Parathyroid adenoma (tissue), 2 donors: ENCODE measurements at regions not wholly inside any gene's neighbourhood (a gene's known extent, or its start where the extent isn't known, plus 50 kb on each side); places are given as distances from the start of the nearest gene placed in this dataset.

Experiments
- H2AFZ ChIP-seq: fragments of 300-600 bp; sonication (generic); one replicate; pipeline ENCODE4 v1.7.0; 2017; ENCODE audit warnings: antibody characterized with exemption, mild to moderate bottlenecking
- H3K27ac ChIP-seq: fragments of 300-600 bp; sonication (generic); one replicate; pipeline ENCODE4 v1.7.0; 2017
- H3K27me3 ChIP-seq: fragments of 300-600 bp; sonication (generic); one replicate; pipeline ENCODE4 v1.7.0; 2017; ENCODE audit warnings: low read length; ENCODE audit not compliant: control insufficient read depth, insufficient read depth
- H3K36me3 ChIP-seq: fragments of 300-600 bp; sonication (generic); one replicate; pipeline ENCODE4 v1.7.0; 2017; ENCODE audit warnings: low read length; ENCODE audit not compliant: control insufficient read depth, insufficient read depth
- H3K4me1 ChIP-seq: fragments of 300-600 bp; sonication (generic); one replicate; pipeline ENCODE4 v1.7.0; 2017; ENCODE audit warnings: control low read depth
- H3K4me2 ChIP-seq: fragments of 300-600 bp; sonication (generic); one replicate; pipeline ENCODE4 v1.7.0; 2017; ENCODE audit warnings: low read length
- H3K4me3 ChIP-seq: fragments of 300-600 bp; sonication (generic); one replicate; pipeline ENCODE4 v1.7.0; 2017; ENCODE audit warnings: low read depth, low read length
- H3K79me2 ChIP-seq: fragments of 300-600 bp; sonication (generic); one replicate; pipeline ENCODE4 v1.7.0; 2017; ENCODE audit warnings: control low read depth
- H3K9ac ChIP-seq: fragments of 300-600 bp; sonication (generic); one replicate; pipeline ENCODE4 v1.7.0; 2017; ENCODE audit warnings: mild to moderate bottlenecking
- H3K9me3 ChIP-seq: fragments of 300-600 bp; sonication (generic); one replicate; pipeline ENCODE4 v1.7.0; 2017; ENCODE audit warnings: low read length; ENCODE audit not compliant: control insufficient read depth
- CTCF ChIP-seq: fragments of 300-600 bp; sonication (generic); IDR thresholded peaks from one replicate; pipeline ENCODE4 v1.7.0; 2017; ENCODE audit warnings: antibody characterized with exemption, mild to moderate bottlenecking
- donor health status: primary hyperparathyroidism.

- no peak overlapping the region for H3K9ac ChIP-seq
- no peak overlapping the region for H3K27ac ChIP-seq
- no peak for TF ChIP-seq CTCF
- no peak overlapping the region for H3K4me3 ChIP-seq
- H3K4me1 ChIP-seq = no peaks in the 10 kb centered on the region
- no peak overlapping the region for H3K4me2 ChIP-seq
- H3K79me2 ChIP-seq = no peaks in the 10 kb centered on the region
- H2AFZ ChIP-seq = no peak overlapping the region
- H3K36me3 ChIP-seq = no peaks in the 10 kb centered on the region
- no peaks in the 10 kb centered on the region for H3K9me3 ChIP-seq
- H3K27me3 ChIP-seq = no peaks in the 10 kb centered on the region
Measured at GRCh38 chr14:38887696-38888095, 215.3 kb downstream of the SEC23A start.

DNA sequence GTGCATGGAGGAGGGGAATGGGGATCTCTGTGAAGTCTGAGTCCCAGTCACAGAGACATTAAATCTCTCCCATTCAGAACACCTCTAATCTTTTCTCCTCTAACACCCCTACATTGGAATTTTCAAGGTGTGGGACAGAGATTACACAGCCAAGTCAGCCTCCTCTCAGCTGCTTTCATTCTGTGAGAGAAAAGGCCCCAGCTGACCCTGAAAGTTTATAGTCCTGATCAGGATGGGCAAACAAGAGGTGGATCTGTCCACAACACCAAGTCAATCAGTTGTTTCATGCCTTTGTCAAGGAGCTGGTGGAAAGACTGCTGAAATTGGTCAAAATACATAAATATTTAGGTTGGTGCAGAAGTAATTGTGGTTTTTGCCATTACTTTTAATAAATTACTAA, 218.9 kb downstream of the SEC23A start:
- H3K27me3 ChIP-seq = no peaks in the 10 kb centered on the region

DNA sequence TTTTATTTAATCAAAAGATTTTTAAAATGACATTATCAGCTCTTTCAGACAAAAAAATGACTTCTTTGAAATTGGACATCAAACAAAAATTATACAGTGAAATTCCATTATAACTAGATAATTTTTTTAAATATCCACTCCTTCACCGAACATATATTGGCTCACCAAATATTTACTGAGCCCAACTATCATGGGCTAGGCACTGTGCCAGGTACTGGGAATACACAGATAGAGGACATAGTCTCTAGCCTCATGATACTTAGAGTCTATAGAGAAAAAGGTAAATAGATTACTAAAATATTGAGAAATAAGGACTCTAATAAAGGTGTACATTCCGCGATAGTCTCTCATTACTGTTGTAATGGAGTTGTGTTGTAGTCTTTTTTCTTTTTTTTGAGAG, 219.9 kb downstream of the SEC23A start:
- H3K36me3 ChIP-seq = no peaks in the 10 kb centered on the region
- no peaks in the 10 kb centered on the region for H3K4me1 ChIP-seq
- H3K4me2 ChIP-seq = no peak overlapping the region
- H3K9me3 ChIP-seq = no peaks in the 10 kb centered on the region
- no peak for TF ChIP-seq CTCF
- H3K27me3 ChIP-seq = no peaks in the 10 kb centered on the region
- H3K27ac ChIP-seq = no peak overlapping the region
- no peak overlapping the region for H3K9ac ChIP-seq
- H2AFZ ChIP-seq = no peak overlapping the region
- no peaks in the 10 kb centered on the region for H3K79me2 ChIP-seq
- H3K4me3 ChIP-seq = no peak overlapping the region

More for the DNA sequence above, 218.9 kb downstream of the SEC23A start:
- H3K79me2 ChIP-seq = no peaks in the 10 kb centered on the region
- no peak overlapping the region for H3K4me3 ChIP-seq
- no peak overlapping the region for H2AFZ ChIP-seq
- no peak overlapping the region for H3K4me2 ChIP-seq
- no peak overlapping the region for H3K27ac ChIP-seq
- H3K9me3 ChIP-seq = no peaks in the 10 kb centered on the region
- no peaks in the 10 kb centered on the region for H3K36me3 ChIP-seq
- no peak overlapping the region for H3K9ac ChIP-seq
- TF ChIP-seq CTCF = no peak
- H3K4me1 ChIP-seq = no peaks in the 10 kb centered on the region

- no peak overlapping the region for H2AFZ ChIP-seq
- no peaks in the 10 kb centered on the region for H3K4me1 ChIP-seq
- no peak for TF ChIP-seq CTCF
- H3K79me2 ChIP-seq = no peaks in the 10 kb centered on the region
- no peaks in the 10 kb centered on the region for H3K36me3 ChIP-seq
- no peak overlapping the region for H3K9ac ChIP-seq
- H3K27ac ChIP-seq = no peak overlapping the region
- H3K4me2 ChIP-seq = no peak overlapping the region
- H3K9me3 ChIP-seq = no peaks in the 10 kb centered on the region
- H3K27me3 ChIP-seq = no peaks in the 10 kb centered on the region
- no peak overlapping the region for H3K4me3 ChIP-seq
Measured at GRCh38 chr14:38882533-38882932, 220.5 kb downstream of the SEC23A start.

DNA sequence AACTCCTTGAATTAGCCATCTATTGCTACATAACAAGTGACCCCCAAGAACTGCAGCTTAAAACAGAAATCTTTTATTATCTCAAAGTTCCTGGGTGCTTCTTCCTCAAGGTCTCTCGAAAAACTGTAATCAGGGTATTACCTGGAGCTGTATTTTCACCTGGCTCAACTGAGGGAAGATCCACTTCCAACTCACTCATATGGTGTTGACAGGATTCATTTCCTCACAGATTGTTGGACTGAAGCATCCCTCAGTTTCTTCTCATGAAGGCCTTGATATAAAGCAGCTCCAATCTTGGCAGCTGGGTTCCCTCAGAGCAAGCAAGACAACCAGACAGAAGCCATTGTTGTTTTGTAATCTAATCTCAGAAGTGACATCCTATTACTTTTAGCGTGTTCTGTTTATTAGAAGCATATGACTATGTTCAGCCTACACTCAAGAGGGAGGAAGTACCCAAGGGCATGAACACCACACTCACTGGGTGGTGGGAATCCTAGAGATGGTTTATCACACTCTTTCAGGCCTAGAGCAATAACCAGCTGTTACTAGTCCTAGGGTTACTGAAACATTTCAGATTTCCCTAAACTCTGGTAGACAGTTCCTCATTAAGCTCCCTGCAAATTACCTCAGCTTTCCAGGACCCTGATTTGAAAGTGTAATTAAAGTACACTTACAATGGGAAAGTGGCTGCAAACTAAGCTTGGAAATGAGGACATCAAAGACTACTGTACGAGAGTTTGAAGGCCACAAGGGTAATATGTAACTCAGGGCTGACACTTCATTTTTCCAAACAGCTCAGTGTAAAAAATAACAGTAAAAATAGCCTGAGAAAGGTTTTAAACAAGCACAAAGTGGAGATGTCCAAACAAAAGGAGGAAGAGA, 222.2 kb downstream of the SEC23A start:
- Histone ChIP-seq H3K27me3 (no peaks in the 10 kb centered on the region), H3K27ac (no peak overlapping the region), H3K4me1 (no peaks in the 10 kb centered on the region), H3K4me2 (no peak overlapping the region), H3K4me3 (no peak overlapping the region), H3K9ac (no peak overlapping the region), H3K9me3 (no peaks in the 10 kb centered on the region), H3K36me3 (no peaks in the 10 kb centered on the region), H3K79me2 (no peaks in the 10 kb centered on the region), H2AFZ (no peak overlapping the region)
- TF ChIP-seq CTCF = no peak
